ENCODE measurements at regions not wholly inside any gene's neighbourhood (a gene's known extent, or its start where the extent isn't known, plus 50 kb on each side); places are given as distances from the start of the nearest gene placed in this dataset.
"Not testable (repeated sequence)": the region's sequence is repeated elsewhere in the genome, so short reads cannot be mapped to it uniquely, and the experiment has no call there.

DNA sequence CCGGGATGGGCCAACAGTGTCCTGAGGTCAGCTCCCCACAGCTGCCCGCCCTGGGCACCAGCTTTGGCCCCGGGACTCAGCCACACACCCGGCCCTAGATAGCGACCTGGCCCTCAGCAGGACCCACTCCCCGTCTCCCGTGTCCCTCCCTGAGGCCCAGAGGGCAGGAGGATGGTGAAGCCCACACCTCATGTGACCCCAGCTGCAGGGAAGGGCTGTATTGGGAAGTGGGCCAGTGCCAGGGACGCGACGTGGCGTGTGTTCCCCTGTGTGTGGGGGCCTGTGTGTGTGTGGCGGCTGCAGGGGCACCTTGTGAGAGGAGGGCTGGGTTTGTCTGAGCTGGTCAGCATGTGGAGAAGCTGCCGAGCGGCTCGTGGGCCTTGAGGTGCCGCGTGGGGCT is 241.7 kb downstream of the TMEM121 start:
- DNase-seq = not testable (repeated sequence)

DNA sequence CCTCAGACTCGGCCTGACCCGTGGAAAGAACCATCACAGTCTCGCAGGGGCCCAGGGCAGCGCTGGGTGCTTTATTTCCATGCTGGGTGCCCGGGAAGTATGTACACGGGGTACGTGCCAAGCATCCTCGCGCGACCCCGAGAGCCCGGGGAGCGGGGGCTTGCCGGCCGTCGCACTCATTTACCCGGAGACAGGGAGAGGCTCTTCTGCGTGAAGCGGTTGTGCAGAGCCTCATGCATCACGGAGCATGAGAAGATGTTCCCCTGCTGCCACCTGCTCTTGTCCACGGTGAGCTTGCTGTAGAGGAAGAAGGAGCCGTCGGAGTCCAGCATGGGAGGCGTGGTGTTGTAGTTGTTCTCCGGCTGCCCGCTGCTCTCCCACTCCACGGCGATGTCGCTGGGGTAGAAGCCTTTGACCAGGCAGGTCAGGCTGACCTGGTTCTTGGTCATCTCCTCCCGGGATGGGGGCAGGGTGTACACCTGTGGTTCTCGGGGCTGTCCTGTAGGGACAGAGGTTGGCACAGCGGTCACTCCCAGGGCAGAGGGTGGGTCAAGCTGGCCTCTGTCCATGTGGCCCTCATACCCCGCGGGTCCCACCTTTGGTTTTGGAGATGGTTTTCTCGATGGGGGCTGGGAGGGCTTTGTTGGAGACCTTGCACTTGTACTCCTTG is 242.8 kb downstream of the TMEM121 start:
- not testable (repeated sequence) for DNase-seq

DNA sequence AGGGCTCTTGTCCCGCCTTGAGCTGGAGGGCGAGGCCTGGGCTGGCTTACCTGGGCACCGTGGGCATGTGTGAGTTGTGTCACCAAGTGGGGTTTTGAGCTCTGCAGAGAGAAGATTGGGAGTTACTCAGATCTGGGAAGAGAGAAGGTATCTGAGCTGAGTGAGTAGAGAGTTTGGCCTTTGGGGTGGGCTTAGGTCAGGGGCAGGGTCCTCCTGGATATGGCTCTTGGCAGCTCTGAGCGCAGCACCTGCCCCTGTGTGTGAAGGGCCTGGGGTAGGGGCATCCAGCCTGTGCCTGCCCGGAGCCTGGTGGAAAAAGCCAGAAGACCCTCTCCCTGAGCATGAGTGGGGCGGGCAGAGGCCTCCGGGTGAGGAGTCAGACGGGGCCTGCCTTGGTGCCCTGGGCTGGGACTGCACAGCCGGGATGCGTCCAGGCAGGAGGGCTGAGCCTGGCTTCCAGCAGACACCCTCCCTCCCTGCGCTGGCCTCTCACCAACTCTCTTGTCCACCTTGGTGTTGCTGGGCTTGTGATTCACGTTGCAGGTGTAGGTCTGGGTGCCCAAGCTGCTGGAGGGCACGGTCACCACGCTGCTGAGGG is 244.3 kb downstream of the TMEM121 start:
- DNase-seq = not testable (repeated sequence)

DNA sequence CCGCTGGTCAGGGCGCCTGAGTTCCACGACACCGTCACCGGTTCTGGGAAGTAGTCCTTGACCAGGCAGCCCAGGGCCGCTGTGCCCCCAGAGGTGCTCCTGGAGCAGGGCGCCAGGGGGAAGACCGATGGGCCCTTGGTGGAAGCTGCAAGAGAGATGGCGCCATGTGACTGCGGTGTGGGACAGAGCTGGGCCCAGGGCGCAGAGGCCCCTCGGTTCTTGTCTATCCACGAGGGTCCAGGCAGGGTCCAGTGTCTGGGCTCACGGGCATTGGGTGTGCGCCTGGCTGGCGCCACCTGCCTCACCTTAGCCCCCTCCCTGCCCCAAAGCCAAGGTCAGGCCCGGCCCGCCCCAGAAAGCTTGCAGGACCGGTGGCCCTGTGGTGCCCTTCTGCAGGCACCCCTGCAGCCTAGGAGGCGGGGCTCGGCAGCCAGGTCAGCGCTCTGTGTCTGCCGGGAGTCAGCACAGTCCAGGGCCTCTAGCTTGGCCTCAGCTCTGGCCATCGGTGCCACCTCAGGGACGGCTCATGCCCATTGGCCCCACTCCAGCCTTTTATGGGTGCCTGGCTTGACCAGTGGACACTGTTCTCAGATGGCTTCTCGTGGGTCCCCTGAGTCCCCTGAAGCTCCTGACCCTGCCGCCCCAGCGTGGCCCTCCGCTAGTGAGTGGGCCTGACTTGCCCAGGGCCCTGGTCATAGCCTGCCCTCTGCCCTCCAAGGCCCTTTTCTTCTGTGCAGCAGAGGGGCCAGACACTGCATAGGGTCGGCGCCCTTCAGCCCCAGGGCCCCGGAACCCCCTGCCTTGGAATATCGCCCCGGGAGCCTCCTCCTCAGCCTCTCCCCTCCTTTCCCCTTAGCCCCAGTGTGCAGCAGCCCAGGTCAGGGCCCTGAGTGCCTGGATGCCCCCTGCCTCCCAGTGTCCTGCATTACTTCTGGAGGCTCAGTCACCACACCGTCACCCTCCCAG is 245.2 kb downstream of the TMEM121 start:
- not testable (repeated sequence) for DNase-seq

DNA sequence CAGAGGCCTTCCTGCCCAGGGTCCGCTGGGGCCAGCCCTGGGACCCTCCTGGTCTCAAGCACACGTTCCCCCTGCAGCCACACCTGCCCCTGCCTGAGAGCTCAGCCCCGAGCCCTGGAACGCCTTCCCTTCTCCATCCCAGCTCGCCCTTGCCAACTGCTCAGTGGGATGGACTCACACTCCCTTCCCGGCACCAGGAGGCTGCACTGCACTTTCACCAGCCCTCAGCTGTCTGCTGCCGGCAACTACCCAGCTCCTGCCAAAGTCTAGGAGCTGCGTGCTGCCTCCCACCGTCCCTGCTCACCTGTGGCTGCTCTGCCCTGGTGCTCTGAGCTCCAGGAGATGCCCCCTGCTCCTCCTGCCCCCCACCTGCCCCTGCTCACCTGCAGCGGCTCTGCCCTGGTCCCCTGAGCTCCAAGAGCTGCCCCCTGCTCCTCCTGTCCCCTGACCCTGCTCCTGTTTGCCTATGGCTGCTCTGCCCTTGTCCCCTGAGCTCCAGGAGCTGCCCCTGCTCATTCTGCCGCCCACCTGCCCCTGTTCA is 246.4 kb downstream of the TMEM121 start:
- DNase-seq = not testable (repeated sequence)

DNA sequence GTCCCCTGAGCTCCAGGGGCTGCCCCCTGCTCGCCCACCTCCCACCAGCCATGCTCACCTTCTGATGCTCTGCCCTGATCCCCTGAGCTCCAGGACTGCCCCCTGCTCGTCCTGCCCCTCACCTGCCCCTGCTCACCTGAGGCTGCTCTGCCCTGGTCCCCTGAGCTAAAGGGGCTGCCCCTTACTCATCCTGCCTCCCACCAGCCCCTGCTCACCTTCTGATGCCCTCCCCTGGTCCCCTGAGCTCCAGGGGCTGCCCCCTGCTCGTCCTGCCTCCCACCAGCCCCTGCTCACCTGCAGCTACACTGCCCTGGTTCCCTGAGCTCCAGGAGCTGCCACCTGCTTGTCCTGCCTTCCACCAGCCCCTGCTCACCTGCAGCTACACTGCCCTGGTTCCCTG is 247.2 kb downstream of the TMEM121 start:
- DNase-seq = no peak

DNA sequence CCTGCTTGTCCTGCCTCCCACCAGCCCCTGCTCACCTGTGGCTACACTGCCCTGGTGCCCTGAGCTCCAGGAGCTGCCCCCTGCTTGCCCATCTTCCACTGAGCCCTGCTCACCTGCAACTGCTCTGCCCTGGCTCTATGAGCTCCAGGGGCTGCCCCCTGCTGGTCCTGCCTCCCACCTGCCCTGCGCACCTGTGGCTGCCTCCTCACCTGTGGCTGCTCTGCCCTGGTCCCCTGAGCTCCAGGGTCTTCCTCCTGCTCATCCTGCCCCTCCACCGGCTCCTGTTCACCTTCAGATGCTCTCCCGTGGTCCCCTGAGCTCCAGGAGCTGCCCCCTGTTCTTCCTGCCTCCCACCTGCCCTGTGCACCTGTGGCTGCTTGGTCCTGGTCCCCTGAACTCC is 247.6 kb downstream of the TMEM121 start:
- DNase-seq = no peak

DNA sequence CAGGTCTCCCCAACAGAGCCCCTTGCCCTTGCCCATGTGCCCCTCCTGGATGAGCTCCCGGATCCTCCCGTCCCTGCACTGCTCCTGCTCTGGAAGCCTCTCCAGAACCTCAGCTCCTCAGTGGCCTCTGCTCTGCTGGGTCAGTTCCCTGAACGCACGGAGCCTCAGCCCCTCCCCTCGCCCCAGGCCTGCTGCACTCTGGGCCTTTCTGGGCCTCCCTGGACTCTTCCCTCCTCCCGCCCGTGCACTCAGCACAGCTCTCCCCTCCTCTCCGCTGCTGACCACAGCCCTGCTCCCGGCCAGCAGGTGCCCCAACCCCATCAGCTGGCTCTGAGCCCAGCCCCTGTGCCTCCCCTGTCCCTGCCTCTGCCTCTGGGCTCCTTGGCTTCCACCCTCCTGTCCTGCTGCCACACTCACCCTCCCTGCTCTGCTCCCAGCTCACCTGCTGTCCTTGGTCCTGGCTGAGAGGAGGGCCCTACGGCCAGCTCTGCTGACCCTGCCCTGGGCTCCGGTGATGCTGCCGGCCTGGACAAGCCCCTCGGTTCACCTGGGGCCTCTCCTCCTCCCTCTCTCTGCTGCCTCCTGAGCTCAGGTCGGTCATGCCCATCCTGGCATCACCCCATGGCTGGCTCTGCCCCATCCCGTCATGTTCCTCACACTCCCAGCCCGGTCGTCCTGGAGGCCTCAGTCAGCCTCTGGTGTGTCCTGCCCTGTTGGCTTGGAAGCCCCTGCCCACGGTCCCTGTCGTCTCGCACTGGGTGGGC is 248.4 kb downstream of the TMEM121 start:
- DNase-seq = not testable (repeated sequence)

DNA sequence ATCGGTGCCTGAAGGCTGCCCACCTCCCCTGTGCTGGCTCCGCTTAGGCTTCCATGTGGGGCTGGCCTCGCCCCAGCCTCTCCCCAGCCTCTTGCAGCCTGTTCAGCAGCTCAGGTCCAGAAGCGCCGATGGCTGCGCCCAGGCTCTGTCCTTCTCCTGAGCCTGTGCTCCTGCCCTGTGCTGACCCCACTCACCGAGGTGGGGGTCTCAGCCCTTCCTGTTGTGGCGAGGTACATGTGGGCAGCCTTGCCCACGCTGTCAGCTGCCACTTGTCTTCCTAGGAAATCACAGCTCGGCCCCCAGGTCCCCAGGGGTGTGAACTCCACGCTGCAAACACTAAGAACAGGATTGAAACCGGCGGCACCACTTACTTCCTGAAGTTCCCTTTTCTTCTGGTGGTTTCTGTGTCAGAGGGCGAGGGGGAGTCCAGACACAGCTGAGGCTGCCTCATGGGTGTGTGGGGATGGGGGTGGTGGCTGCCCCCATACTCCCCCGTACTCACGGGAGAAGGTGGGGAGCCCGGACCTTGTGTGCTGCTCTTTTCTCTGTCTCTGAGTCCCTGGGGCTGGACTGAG is 249.1 kb downstream of the TMEM121 start:
- DNase-seq = not testable (repeated sequence)

DNA sequence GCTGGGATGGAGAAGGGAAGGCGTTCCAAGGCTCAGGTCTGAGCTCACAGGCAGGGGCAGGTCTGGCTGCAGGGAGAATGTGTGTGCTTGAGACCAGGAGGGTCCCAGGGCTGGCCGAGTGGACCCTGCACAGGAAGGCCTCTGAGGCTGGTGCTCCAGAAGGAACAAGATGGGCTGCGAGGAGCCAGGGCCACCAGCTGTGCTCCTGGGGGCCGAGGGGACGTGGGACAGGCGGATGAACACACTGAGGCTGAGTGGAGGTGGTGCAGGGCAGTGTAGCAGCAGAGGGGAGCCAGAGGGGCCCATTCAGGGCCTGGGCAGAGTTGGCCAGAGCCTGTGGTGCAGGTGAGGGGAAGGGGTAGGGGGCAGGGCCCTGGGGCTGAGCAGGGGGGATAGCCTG is 249.7 kb downstream of the TMEM121 start:
- DNase-seq = not testable (repeated sequence)

DNA sequence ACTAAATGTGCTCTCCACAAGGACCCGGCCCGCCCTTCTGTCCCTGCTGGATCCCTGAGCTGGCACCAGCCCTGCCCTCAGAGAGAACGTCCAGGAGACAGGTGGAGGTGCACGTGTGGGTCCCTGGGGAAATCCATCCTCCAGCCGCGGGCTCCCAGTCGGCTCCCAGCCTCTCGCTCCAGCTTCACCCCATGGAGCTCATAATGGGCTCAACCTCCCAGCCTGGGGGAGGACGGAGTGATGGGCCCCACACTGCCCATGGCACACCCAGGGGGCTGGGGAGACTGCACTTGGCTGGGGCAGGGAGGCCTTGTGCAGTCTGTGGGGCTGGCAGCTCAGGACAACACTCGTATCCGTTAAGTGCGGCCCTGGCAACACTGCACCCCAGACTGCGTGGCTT is 250.5 kb downstream of the TMEM121 start:
- no peak for DNase-seq

DNA sequence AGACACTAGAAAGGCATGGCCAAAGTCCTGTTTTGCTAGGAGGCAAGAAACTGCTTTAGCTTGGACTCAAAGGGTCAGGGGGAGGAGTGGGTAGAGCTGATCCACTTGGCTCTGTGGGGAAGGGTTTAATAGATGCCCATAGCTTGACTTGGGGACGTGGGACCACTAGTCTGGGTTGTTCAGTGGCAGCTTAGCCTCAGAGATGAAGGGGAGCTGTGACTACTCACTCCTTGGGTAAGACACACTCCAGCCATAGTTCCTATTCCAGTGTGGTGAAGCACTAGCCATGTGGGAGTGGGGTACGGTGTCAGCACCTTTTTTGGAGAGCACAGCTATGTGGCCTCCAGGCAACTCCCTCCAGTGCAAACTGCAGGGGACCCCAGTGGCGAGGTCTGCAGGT is 257.3 kb downstream of the TMEM121 start:
- no peak for DNase-seq

DNA sequence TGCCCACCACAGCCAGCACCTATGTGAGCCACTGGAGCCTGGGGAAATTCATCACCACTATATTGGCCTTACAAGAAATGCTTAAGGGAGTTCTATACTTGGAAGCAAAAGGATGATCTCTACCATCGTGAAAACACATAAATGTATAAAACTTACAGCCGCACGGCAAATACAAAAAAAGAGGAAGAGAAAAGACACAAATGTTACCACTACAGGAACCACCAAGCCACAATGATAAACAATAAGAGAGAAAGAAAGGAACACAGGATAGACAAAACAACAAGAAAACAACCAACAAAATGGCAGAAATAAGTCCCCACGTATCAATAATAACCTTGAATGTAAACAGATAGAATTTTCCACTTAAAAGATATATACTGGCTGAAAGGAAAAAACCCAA is 267.5 kb downstream of the TMEM121 start:
- no peak for DNase-seq

DNA sequence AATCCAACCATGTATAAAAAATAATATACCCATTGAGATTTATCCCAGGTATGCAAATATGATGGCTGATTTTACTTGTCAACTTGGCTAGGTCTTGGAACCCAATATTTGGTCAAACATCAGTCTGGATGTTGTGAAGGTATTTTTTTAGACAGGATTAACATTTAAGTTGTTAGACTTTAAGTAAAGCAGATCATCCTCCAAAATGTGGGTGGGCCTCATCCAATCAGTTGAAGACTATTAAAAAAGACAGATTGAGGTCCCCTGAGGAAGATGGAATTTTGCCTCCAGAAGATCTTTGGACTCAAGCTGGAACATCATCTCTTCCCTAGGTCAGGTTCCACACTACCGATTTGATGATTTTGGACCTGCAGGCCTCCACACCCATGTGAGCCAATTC is 271.2 kb downstream of the TMEM121 start:
- no peak for DNase-seq

DNA sequence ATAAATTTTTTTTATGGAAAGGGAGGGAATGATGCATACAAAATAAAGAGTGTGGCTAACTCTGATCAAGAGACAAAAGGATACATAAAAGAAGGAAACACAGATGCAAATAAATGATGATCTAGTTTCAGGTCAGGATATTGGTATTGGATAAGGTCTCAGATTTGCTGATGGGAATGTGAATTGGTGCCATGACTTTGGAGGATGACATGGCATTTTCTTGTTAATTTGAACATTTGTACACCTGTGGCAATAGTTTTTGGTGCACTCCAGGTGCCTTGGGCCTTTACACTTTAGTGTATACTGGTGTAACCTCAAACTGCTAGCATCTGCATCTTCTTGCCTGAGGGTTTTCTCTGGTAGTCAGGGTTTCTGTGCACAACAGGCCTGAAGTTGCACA is 279.3 kb downstream of the TMEM121 start:
- no peak for DNase-seq

DNA sequence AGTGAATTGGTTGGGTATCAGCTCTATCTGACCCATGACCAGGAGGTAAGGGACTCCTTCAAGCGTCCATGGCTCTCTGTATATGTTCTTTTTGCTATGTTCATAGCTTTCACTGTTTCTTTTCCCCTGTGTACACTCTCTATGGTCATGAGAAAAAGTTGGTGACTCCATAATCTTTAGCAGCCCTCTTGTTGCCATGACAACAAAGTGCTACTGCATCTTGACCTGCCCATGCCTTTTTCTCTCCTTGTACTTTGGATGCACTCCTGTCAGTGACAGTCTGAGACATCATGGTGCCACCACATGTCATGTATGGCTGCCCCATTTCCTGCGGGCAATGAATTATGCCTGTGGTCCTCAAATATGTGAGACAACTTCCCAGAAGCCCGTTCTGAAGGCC is 280.2 kb downstream of the TMEM121 start:
- DNase-seq = no peak

DNA sequence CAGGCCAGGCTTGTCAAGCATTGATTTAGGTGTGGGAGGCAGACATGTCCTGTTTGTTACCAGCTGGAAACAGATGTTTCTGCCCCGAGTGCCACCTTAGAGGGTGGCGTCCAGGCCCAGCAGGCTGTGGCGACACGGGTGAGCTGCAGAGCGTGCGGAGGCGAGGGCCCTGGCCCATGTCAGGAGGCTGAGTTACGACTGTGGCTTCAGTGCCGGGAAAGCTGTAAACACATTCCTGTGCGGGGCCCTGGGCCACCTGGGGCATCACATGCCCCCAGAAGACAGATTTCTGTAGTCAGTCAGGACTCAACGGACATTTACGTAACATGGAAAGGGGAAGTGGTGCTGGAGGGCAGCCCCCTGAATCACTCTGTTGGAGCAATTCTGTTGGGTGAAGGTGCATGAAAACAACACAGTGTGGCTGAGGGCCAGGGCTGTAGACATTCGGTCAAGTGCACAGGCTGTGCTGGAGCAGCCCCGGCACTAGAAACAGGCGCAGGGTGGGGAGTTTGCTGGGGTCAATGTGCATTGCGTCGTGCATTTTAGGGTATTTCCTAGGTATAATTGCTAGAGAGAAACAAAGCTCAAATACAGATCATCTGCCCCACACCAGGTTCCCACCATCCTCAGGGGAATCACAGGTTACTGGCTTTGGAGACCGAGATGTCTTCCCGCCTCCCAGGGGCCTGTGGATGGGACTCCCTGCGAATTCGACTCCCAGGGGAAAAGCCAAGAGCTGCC is 291.8 kb downstream of the TMEM121 start:
- DNase-seq = no peak

DNA sequence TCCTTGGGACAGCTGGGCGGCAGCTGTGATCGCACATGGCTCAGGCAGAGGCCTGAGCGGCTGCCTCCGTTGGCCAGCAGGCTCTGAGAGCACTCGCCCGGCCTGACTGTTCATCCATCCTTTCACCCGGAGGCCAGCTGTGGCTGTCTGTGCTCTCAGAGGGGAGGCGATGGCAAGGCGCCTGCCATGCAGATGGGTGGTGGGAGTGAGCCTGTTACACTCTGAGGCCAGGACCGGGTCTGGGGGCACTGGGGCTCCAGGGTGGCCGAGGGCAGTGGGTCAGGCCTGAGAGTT is 292.3 kb downstream of the TMEM121 start:
- DNase-seq = no peak

DNA sequence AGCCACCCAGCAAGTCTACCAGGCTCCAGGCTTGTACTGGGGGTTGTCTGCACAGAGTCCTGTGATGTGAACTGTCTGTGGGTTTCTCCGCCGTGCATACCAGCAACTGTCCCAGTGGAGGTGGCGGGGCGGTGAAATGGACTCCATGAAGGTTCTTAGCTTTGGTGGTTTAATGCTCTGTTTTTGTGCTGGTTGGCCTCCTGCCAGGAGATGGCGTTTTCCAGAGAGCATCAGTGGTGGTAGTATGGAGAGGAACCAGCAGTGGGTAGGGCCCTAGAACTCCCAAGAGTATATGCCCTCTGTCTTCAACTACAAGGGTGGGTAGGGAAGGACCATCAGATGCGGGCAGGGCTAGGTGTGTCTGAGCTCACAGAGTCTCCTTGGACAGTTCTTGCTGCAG is 303.8 kb downstream of the TMEM121 start:
- no peak for DNase-seq

DNA sequence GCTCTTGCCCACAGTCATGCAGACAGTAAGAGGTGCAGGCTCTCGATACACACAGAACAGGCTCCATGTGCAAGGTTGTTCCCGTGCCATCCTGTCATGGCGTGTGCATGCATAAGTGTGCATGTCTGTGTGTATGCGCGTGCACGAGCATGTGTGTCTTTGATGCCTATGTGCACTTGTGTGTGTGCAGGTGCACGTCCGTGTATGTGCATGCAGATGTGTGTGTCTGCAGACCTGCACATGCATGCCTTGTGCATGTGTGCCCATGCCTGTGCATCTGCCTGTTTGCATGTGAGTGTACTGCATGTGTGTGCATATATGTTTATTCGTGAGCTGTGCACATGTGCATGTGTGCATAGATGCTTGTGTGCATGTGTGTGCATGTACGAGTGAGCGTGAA is 309.8 kb downstream of the TMEM121 start:
- no peak for DNase-seq

DNA sequence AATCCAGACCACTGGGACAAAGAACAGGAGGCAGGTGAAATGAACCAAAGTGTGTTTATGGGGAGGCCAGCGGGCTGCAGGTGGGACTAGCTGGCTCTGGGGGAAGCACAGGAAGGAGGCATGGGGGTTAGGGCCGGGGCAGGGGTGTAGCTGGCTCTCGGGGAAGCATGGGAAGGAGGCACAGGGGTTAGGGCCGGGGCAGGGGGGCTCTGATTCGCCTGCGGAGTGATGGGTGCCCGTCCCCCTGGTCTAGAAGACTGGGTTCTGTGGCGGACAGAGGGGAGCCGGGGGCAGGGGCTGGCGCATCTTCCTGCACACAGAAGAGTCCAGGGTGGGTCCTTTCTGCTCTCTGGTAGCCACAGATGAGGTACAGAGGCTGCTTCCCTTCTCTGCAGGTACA is 310.3 kb downstream of the TMEM121 start:
- no peak for DNase-seq
